OCI-LY1 (cell line): ENCODE measurements at regions not wholly inside any gene's neighbourhood (a gene's known extent, or its start where the extent isn't known, plus 50 kb on each side); places are given as distances from the start of the nearest gene placed in this dataset.

Source experiments
- H2AFZ ChIP-seq: fragments of 200-600 bp; sonication (generic), shearing (Covaris generic); 2 replicates; pipeline ENCODE4 v1.6.0; 2014; ENCODE audit warnings: antibody characterized with exemption, mild to moderate bottlenecking, low read length
- H3F3A ChIP-seq: fragments of 200-600 bp; sonication (generic), shearing (Covaris generic); 2 replicates; pipeline ENCODE4 v1.6.0; 2014; ENCODE audit warnings: mild to moderate bottlenecking, antibody characterized with exemption, low read length, moderate library complexity; ENCODE audit not compliant: insufficient read depth
- H3K27ac ChIP-seq: fragments of 200-600 bp; sonication (generic); 2 replicates; pipeline ENCODE4 v1.5.1; 2014; ENCODE audit warnings: low read length, mixed run types, mild to moderate bottlenecking, low read depth; ENCODE audit not compliant: poor library complexity, severe bottlenecking
- H3K27me3 ChIP-seq: fragments of 200-600 bp; sonication (generic); 2 replicates; pipeline ENCODE4 v1.6.0; 2014; ENCODE audit warnings: antibody characterized with exemption, mild to moderate bottlenecking, low read length, moderate library complexity; ENCODE audit not compliant: insufficient read depth
- H3K36me3 ChIP-seq: fragments of 200-600 bp; sonication (generic); 2 replicates; pipeline ENCODE4 v1.6.1; 2014; ENCODE audit warnings: mild to moderate bottlenecking, antibody characterized with exemption, low read length, moderate library complexity, mixed read lengths; ENCODE audit not compliant: insufficient read depth
- H3K4me1 ChIP-seq: fragments of 200-600 bp; sonication (generic); 2 replicates; pipeline ENCODE4 v1.5.1; 2014; ENCODE audit warnings: mild to moderate bottlenecking, low read length, moderate library complexity; ENCODE audit not compliant: insufficient read depth, severe bottlenecking
- H3K4me2 ChIP-seq: fragments of 200-600 bp; sonication (generic), shearing (Covaris generic); 2 replicates; pipeline ENCODE4 v1.6.1; 2014; ENCODE audit warnings: low read length
- H3K4me3 ChIP-seq: fragments of 200-600 bp; sonication (generic); 2 replicates; pipeline ENCODE4 v1.5.1; 2014; ENCODE audit warnings: low read length, low read depth, mild to moderate bottlenecking, mixed read lengths; ENCODE audit not compliant: poor library complexity, severe bottlenecking
- H3K79me2 ChIP-seq: fragments of 200-600 bp; shearing (Covaris generic); 2 replicates; pipeline ENCODE4 v1.6.1; 2016; ENCODE audit warnings: mixed run types, low read length, mixed read lengths; ENCODE audit not compliant: insufficient read depth
- H3K9ac ChIP-seq: fragments of 200-600 bp; sonication (generic), shearing (Covaris generic); 2 replicates; pipeline ENCODE4 v1.6.1; 2014; ENCODE audit warnings: mild to moderate bottlenecking, low read length, mixed read lengths
- H3K9me2 ChIP-seq: fragments of 200-600 bp; sonication (generic), shearing (Covaris generic); 2 replicates; pipeline ENCODE4 v1.6.1; 2014; ENCODE audit warnings: low read depth, mild to moderate bottlenecking, low read length, mixed read lengths
- H3K9me3 ChIP-seq: fragments of 200-600 bp; shearing (Covaris generic); 2 replicates; pipeline ENCODE4 v1.6.1; 2014; ENCODE audit warnings: low read length, mixed read lengths
- H4K20me1 ChIP-seq: fragments of 200-600 bp; sonication (generic), shearing (Covaris generic); 2 replicates; pipeline ENCODE4 v1.6.0; 2016; ENCODE audit warnings: mild to moderate bottlenecking, low read length; ENCODE audit not compliant: insufficient read depth
- EZH2 ChIP-seq: fragments of 200-600 bp; sonication (generic), shearing (Covaris generic); IDR thresholded peaks from 2 replicates; pipeline ENCODE4 v1.8.0; 2017; ENCODE audit warnings: borderline replicate concordance, mixed run types, mild to moderate bottlenecking, antibody characterized with exemption, low read length, moderate library complexity, mixed read lengths
- TF ChIP-seq, protein P1 (sequence below): fragments of 200-600 bp; sonication (generic), shearing (Covaris generic); IDR thresholded peaks from 2 replicates; pipeline ENCODE4 v1.5.1; 2017; ENCODE audit warnings: mild to moderate bottlenecking, antibody characterized with exemption, low read length, moderate library complexity, mixed read lengths

DNA sequence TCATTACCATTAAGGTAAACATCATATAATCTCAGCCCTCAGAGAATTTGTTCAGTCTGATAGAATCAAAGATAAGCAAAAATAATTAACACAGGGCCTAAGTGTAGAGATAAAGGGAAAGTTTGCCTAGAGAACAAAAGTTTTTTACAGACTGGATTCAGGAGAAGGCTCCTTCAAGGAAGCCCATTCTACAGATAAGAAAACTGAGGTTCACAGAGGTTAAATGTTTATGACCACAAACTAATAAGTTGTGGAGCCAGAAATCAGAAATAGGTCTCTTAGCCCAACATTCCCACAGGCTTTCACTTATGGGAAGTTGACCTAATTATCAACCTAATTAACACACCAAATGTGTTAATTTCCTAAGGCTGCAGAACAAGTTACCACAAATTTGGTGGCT is 110.7 kb downstream of the ZMAT3 start:
- Histone ChIP-seq H3K79me2 (no peaks in the 10 kb centered on the region), H3K36me3 (peaks cover 9% of the 10 kb centered on the region; the same call in 1 of the 2 replicates), H3K4me1 (peaks cover 2% of the 10 kb centered on the region), H3K27me3 (no peaks in the 10 kb centered on the region), H3K9me3 (no peaks in the 10 kb centered on the region), H3F3A (no peaks in the 10 kb centered on the region), H2AFZ (no peak overlapping the region), H3K4me2 (no peak overlapping the region), H3K9me2 (no peaks in the 10 kb centered on the region), H3K27ac (no peak overlapping the region), H3K9ac (no peak overlapping the region), H4K20me1 (no peaks in the 10 kb centered on the region), H3K4me3 (no peak overlapping the region)
- TF ChIP-seq, protein P1, sequence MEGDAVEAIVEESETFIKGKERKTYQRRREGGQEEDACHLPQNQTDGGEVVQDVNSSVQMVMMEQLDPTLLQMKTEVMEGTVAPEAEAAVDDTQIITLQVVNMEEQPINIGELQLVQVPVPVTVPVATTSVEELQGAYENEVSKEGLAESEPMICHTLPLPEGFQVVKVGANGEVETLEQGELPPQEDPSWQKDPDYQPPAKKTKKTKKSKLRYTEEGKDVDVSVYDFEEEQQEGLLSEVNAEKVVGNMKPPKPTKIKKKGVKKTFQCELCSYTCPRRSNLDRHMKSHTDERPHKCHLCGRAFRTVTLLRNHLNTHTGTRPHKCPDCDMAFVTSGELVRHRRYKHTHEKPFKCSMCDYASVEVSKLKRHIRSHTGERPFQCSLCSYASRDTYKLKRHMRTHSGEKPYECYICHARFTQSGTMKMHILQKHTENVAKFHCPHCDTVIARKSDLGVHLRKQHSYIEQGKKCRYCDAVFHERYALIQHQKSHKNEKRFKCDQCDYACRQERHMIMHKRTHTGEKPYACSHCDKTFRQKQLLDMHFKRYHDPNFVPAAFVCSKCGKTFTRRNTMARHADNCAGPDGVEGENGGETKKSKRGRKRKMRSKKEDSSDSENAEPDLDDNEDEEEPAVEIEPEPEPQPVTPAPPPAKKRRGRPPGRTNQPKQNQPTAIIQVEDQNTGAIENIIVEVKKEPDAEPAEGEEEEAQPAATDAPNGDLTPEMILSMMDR: no peak
- no peak for TF ChIP-seq EZH2

DNA sequence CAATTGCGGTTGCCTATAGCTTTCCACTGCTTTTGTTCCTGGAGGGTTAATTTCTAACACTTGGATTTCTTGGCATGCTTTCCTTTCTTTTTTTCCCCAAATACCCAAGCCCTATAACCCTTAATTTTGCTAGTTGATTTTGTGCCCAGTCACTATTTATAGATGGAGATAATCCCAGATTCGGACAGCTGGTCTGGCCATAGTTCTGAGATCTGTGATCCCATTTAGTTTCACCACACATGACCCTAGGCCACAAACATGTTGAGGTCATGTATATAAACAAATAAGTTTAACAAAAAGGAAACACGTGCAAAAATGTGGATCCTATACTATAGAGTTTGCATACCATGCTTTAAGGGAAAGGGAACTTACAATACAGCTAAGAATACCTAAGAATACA is 111.4 kb downstream of the ZMAT3 start:
- no peak for TF ChIP-seq EZH2
- TF ChIP-seq, protein P1: no peak

DNA sequence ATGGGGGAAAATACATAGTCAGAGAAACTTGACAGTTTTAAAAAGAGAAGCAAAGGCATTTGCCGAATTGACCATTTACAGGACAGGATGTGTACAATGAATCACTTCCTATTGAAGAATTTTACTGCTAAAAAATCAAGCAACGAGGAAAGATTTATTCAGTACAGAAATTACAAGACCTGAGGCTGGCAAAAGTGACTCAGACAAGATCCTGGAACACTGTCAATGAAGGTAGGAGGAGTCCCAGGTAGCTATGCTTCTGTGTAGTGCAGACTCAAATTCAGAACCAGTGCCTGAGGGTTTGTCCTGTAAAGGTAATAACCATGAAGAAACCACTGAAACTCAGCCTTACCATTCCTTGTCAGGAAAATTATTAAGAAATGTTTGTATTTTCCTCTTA is 120.9 kb downstream of the ZMAT3 start:
- peaks cover 2% of the 10 kb centered on the region; the same call in 1 of the 2 replicates for H3K9me3 ChIP-seq
- H4K20me1 ChIP-seq: no peaks in the 10 kb centered on the region
- no peaks in the 10 kb centered on the region for H3K9me2 ChIP-seq
- no peaks in the 10 kb centered on the region for H3K27me3 ChIP-seq
- no peaks in the 10 kb centered on the region for H3F3A ChIP-seq
- no peak overlapping the region for H3K4me2 ChIP-seq
- H3K9ac ChIP-seq: no peak overlapping the region
- no peaks in the 10 kb centered on the region for H3K36me3 ChIP-seq
- H3K27ac ChIP-seq: no peak overlapping the region
- no peak overlapping the region for H3K4me3 ChIP-seq
- no peak for TF ChIP-seq EZH2
- TF ChIP-seq, protein P1: no peak
- no peaks in the 10 kb centered on the region for H3K4me1 ChIP-seq
- no peak overlapping the region for H2AFZ ChIP-seq
- H3K79me2 ChIP-seq: no peaks in the 10 kb centered on the region

More for the DNA sequence above, 111.4 kb downstream of the ZMAT3 start:
- Histone ChIP-seq H3K9me3 (no peaks in the 10 kb centered on the region), H2AFZ (no peak overlapping the region), H3K79me2 (no peaks in the 10 kb centered on the region), H3K9ac (no peak overlapping the region), H3F3A (no peaks in the 10 kb centered on the region), H3K4me3 (no peak overlapping the region), H3K4me1 (no peaks in the 10 kb centered on the region), H3K27me3 (no peaks in the 10 kb centered on the region), H3K27ac (no peak overlapping the region), H4K20me1 (no peaks in the 10 kb centered on the region), H3K4me2 (no peak overlapping the region), H3K36me3 (peaks cover 9% of the 10 kb centered on the region; the same call in 1 of the 2 replicates), H3K9me2 (no peaks in the 10 kb centered on the region)
